Peyer's patch (tissue), 4 donors: ENCODE measurements at regions not wholly inside any gene's neighbourhood (a gene's known extent, or its start where the extent isn't known, plus 50 kb on each side); places are given as distances from the start of the nearest gene placed in this dataset.

ENCODE experiments used
- DNase-seq, 3 donors: peaks; one replicate each; pipeline ENCODE4 v3.0.0-alpha.2; 2017 to 2019
- H3K27ac ChIP-seq, 4 donors: fragments of 200-600 bp; sonication (generic); one replicate each; pipeline ENCODE4 v1.5.1; 2016 to 2019
- H3K27me3 ChIP-seq, 2 donors: fragments of 200-600 bp; sonication (generic); one replicate each; pipeline ENCODE4 v1.5.1; 2019
- H3K36me3 ChIP-seq, 3 donors: fragments of 200-600 bp; sonication (generic); one replicate each; pipeline ENCODE4 v1.5.1; 2016 to 2019
- H3K4me1 ChIP-seq, 4 donors: fragments of 200-600 bp; sonication (generic); one replicate each; pipeline ENCODE4 v1.5.1; 2016 to 2019
- H3K4me3 ChIP-seq, 4 donors: fragments of 200-600 bp; sonication (generic); 1 replicate in 3 of 4; 2 replicates in 1 of 4; pipeline ENCODE4 v1.5.1; 2016 to 2019; ENCODE audit warnings: mild to moderate bottlenecking in 1 of 4
- H3K9me3 ChIP-seq, 4 donors: fragments of 200-600 bp; sonication (generic); one replicate each; pipeline ENCODE4 v1.5.1; 2016 to 2019; ENCODE audit warnings: mild to moderate bottlenecking in 1 of 4
- CTCF ChIP-seq, 6 experiments: fragments of 450-650 bp in 4 of 6; fragments of 200-600 bp in 2 of 6; sonication (generic) in 1 of 6; IDR thresholded peaks; one replicate each; pipeline ENCODE4 v1.5.1; 2017 to 2019; ENCODE audit warnings: antibody characterized with exemption in 6 of 6, mild to moderate bottlenecking in 3 of 6, moderate library complexity in 1 of 6
- POLR2A ChIP-seq, 2 donors: fragments of 450-650 bp; IDR thresholded peaks; one replicate each; pipeline ENCODE4 v1.5.1; 2017; ENCODE audit warnings: antibody characterized with exemption in 2 of 2, mild to moderate bottlenecking in 2 of 2, moderate library complexity in 2 of 2

DNA sequence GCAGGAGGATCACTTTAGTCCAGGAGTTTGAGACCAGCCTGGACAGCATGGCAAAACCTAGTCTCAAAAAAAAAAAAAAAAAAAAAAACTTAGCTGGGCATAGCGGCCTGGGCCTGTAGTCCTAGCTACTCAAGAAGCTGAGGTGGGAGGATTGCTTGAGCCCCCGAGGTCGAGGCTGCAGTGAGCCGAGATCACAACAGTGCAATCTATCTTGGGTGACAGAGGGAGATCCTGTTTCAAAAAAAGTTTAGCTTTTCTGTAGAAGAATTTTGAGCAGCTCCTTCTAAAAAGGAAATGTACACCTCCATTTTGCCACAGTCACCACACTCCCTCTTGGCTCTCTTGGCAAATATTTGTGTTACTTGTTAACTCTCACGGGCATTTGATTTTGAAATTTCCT lies 505.8 kb downstream of the DOK5 start:
- Histone ChIP-seq H3K27me3 (no peaks in the 10 kb centered on the region), H3K36me3 (no peaks in the 10 kb centered on the region), H3K4me1 (no peaks in the 10 kb centered on the region), H3K4me3 (no peak overlapping the region), H3K27ac (no peak overlapping the region), H3K9me3 (no peaks in the 10 kb centered on the region)
- TF ChIP-seq CTCF (IDR thresholded peaks at IDR 0.05) = no peak
- no peak for TF ChIP-seq POLR2A (IDR thresholded peaks at IDR 0.05)
- no peak for DNase-seq

GRCh38 chr20:54980103-54980960 lies 504.9 kb downstream of the DOK5 start:
- Histone ChIP-seq H3K27me3 (no peaks in the 10 kb centered on the region), H3K27ac (no peak overlapping the region), H3K4me3 (no peak overlapping the region), H3K4me1 (no peaks in the 10 kb centered on the region), H3K9me3 (no peaks in the 10 kb centered on the region), H3K36me3 (no peaks in the 10 kb centered on the region)
- DNase-seq = no peak
- TF ChIP-seq CTCF (IDR thresholded peaks at IDR 0.05) (peak in 4 of 6 experiments; percentile 11 to 45 (median 33)), POLR2A (IDR thresholded peaks at IDR 0.05) (no peak)

DNA sequence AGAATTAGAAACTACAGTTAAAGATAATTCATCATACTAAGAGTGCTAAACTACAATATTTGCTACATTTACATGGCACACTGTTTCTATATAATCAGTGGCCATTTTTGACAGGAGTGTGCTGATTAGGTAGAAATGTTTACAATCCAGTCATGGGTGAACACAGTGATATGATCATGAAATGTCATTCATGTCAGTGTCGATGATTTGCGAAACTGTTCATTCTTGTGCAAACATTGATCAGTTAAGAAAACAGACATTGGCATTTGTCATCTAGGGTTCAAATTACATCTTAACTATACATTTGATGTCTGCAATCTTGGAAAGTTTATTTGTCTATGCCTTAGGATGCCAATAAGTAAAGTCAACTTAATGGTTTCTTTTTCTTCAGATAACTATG lies 474.9 kb downstream of the DOK5 start:
- TF ChIP-seq POLR2A (IDR thresholded peaks at IDR 0.05) (no peak), CTCF (IDR thresholded peaks at IDR 0.05) (no peak)
- no peak overlapping the region for H3K27ac ChIP-seq
- no peak overlapping the region for H3K4me3 ChIP-seq
- DNase-seq = no peak
- H3K4me1 ChIP-seq = no peaks in the 10 kb centered on the region
- H3K36me3 ChIP-seq = no peaks in the 10 kb centered on the region
- H3K9me3 ChIP-seq = no peaks in the 10 kb centered on the region
- H3K27me3 ChIP-seq = no peaks in the 10 kb centered on the region

- Histone ChIP-seq H3K36me3 (no peaks in the 10 kb centered on the region), H3K9me3 (no peaks in the 10 kb centered on the region), H3K27ac (no peak overlapping the region), H3K4me3 (no peak overlapping the region), H3K4me1 (no peaks in the 10 kb centered on the region), H3K27me3 (no peaks in the 10 kb centered on the region)
- TF ChIP-seq POLR2A (IDR thresholded peaks at IDR 0.05) (no peak), CTCF (IDR thresholded peaks at IDR 0.05) (no peak)
- DNase-seq = no peak
Observed at GRCh38 chr20:54941666-54942065, 466.3 kb downstream of the DOK5 start.

DNA sequence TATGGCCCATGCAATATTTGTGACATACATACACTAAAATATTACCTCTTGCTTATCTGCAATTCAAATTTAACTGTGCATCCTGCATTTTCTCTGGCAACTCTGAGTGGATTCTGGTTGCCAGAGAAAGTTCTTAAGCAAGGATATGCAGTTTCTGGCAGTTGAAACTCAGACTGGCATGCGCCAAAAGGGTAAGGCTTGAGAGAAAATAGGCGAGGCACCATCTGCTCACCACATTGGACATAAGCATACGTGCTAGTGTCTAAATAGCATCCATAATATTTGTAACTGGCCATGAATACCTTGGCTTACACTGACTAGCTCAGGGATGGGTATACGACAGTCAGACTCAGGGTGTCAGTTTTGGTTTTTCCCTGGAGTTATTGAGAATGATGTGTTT lies 465.1 kb downstream of the DOK5 start:
- Histone ChIP-seq H3K4me3 (no peak overlapping the region), H3K27ac (no peak overlapping the region), H3K27me3 (no peaks in the 10 kb centered on the region), H3K36me3 (no peaks in the 10 kb centered on the region), H3K9me3 (no peaks in the 10 kb centered on the region), H3K4me1 (no peaks in the 10 kb centered on the region)
- no peak for TF ChIP-seq POLR2A (IDR thresholded peaks at IDR 0.05)
- no peak for DNase-seq

GRCh38 chr20:54938707-54939106 lies 463.3 kb downstream of the DOK5 start:
- H3K36me3 ChIP-seq = no peaks in the 10 kb centered on the region
- no peaks in the 10 kb centered on the region for H3K4me1 ChIP-seq
- H3K9me3 ChIP-seq = no peaks in the 10 kb centered on the region
- no peak overlapping the region for H3K27ac ChIP-seq
- H3K27me3 ChIP-seq = no peaks in the 10 kb centered on the region
- no peak overlapping the region for H3K4me3 ChIP-seq
- no peak for DNase-seq
- TF ChIP-seq POLR2A (IDR thresholded peaks at IDR 0.05) = no peak
- TF ChIP-seq CTCF (IDR thresholded peaks at IDR 0.05) = no peak
